GM12878 (cell line): ENCODE measurements at regions not wholly inside any gene's neighbourhood (a gene's known extent, or its start where the extent isn't known, plus 50 kb on each side); places are given as distances from the start of the nearest gene placed in this dataset.

Experiments
- ATAC-seq: fragments of 200-7000 bp; cut with Tn5 transposase; 3 replicates; pipeline ENCODE4 v1.9.1; 2020; ENCODE audit warnings: mild to moderate bottlenecking, moderate library complexity
- BruUV-seq: library from RNA; stranded (reverse); fragments of 400-500 nt; replicated peaks from 2 replicates; lab custom pipeline; 2021; lab: Mats Ljungman, UMichigan
- CTCF ChIA-PET: fragments of 300-600 bp; sonication (Branson Sonifier 250); formaldehyde crosslinking; extraction: SDS; loops from one replicate; lab custom pipeline; 2021; ENCODE audit warnings: inconsistent platforms; lab: Yijun Ruan, JAX
- POLR2A ChIA-PET: fragments of 350-600 bp; formaldehyde crosslinking; extraction: SDS; loops from one replicate; lab custom pipeline; 2021; ENCODE audit warnings: inconsistent platforms; lab: Charles Lee
- RAD21 ChIA-PET: fragments of 300-600 bp; sonication (Branson Sonifier 250); formaldehyde crosslinking; loops from one replicate; lab custom pipeline; 2023; ENCODE audit warnings: antibody characterized with exemption; ENCODE audit not compliant: unreplicated experiment; lab: Charles Lee
- SMC1A ChIA-PET: fragments of 300-600 bp; sonication (Branson Sonifier 250); formaldehyde crosslinking; loops from one replicate; lab custom pipeline; 2023; ENCODE audit not compliant: unreplicated experiment, uncharacterized antibody; lab: Charles Lee
- DNase-seq: peaks from one replicate; pipeline ENCODE4 v3.0.0-alpha.2; 2011; ENCODE audit warnings: low read depth, low spot score
- FAIRE-seq: peaks from 3 replicates; lab custom pipeline; 2011; peaks lifted over from hg19 to GRCh38; lab: Jason Lieb, UNC
- H2AFZ ChIP-seq: 2 replicates; pipeline ENCODE4 v1.6.0; 2011; ENCODE audit warnings: low read depth, low read length, control low read depth; ENCODE audit not compliant: control insufficient read depth
- H3K27ac ChIP-seq: 2 replicates; pipeline ENCODE4 v1.5.1; 2011; ENCODE audit warnings: control low read depth; ENCODE audit not compliant: control insufficient read depth, insufficient read depth
- H3K27me3 ChIP-seq, 2 experiments: replicated peaks in 1 of 2; 2 replicates each; pipeline versions ENCODE4 v1.6.0 to v1.6.1; 2011; ENCODE audit warnings: low read length in 1 of 2; ENCODE audit not compliant: control insufficient read depth in 2 of 2, insufficient read depth in 2 of 2
- H3K36me3 ChIP-seq, 2 experiments: 2 replicates each; pipeline ENCODE4 v1.5.1; 2011; ENCODE audit warnings: low read length in 1 of 2; ENCODE audit not compliant: control insufficient read depth in 2 of 2, insufficient read depth in 2 of 2
- H3K4me1 ChIP-seq: 2 replicates; pipeline ENCODE4 v1.6.1; 2011; ENCODE audit warnings: mild to moderate bottlenecking, low read length, moderate library complexity, mixed read lengths; ENCODE audit not compliant: control insufficient read depth, insufficient read depth
- H3K4me2 ChIP-seq: 2 replicates; pipeline ENCODE4 v1.6.0; 2011; ENCODE audit warnings: control low read depth; ENCODE audit not compliant: control insufficient read depth, insufficient read depth
- H3K4me3 ChIP-seq: fragments of 200-600 bp; sonication (generic); 2 replicates; pipeline ENCODE4 v1.5.1; 2016
- H3K79me2 ChIP-seq: 2 replicates; pipeline ENCODE4 v1.6.0; 2011; ENCODE audit warnings: low read length; ENCODE audit not compliant: control insufficient read depth, insufficient read depth
- H3K9ac ChIP-seq: 2 replicates; pipeline ENCODE4 v1.8.0; 2011; ENCODE audit warnings: low read length, control low read depth, mixed read lengths; ENCODE audit not compliant: control insufficient read depth, insufficient read depth
- H3K9me3 ChIP-seq: replicated peaks from 3 replicates; pipeline ENCODE4 v1.5.1; 2011; ENCODE audit warnings: mild to moderate bottlenecking, low read length; ENCODE audit not compliant: control insufficient read depth, insufficient read depth
- H4K20me1 ChIP-seq: 2 replicates; pipeline ENCODE4 v1.6.0; 2011; ENCODE audit not compliant: control insufficient read depth, insufficient read depth
- CHD2 ChIP-seq: IDR thresholded peaks from 2 replicates; pipeline ENCODE4 v1.6.1; 2011; ENCODE audit warnings: low read depth, low read length, improper control_type of control experiment, borderline replicate concordance
- HCFC1 ChIP-seq: fragments of 150-350 bp; IDR thresholded peaks from 2 replicates; pipeline ENCODE4 v1.6.1; 2014; ENCODE audit warnings: low read length
- HDAC2 ChIP-seq: fragments of 200-600 bp; sonication (generic); IDR thresholded peaks from 2 replicates; pipeline ENCODE4 v1.6.1; 2017
- KDM1A ChIP-seq: fragments of 200-600 bp; sonication (generic); IDR thresholded peaks from 2 replicates; pipeline ENCODE4 v1.6.1; 2016; ENCODE audit warnings: borderline replicate concordance
- PAX5 ChIP-seq: IDR thresholded peaks from 2 replicates; pipeline ENCODE4 v1.6.1; 2011; ENCODE audit warnings: low read depth, low read length, borderline replicate concordance
- SIN3A ChIP-seq: IDR thresholded peaks from 2 replicates; pipeline ENCODE4 v1.6.1; 2012; ENCODE audit warnings: low read depth, low read length, improper control_type of control experiment
- SUZ12 ChIP-seq: fragments of 200-600 bp; sonication (generic); IDR thresholded peaks from one replicate; pipeline ENCODE4 v1.6.1; 2018; ENCODE audit warnings: antibody characterized with exemption, mild to moderate bottlenecking; ENCODE audit not compliant: unreplicated experiment
- YY1 ChIP-seq: IDR thresholded peaks from 2 replicates; pipeline ENCODE4 v1.6.1; 2011; ENCODE audit warnings: low read depth, mild to moderate bottlenecking, low read length
- WGBS: methylation state at CpG from one replicate; pipeline ENCODE4 v1.1.6; 2016; ENCODE audit warnings: low lambda C conversion rate; ENCODE audit not compliant: insufficient replicate concordance, insufficient coverage; ENCODE audit errors: missing lambda C conversion rate; 5-methylcytosine and 5-hydroxymethylcytosine counted together
- in situ Hi-C: fragments of 300-500 bp; cut with MboI; formaldehyde crosslinking; loops from 9 replicates; pipeline ENCODE4 v1.14.3; 2018; ENCODE audit warnings: mixed read lengths
- intact Hi-C: fragments of 100-400 bp; cut with micrococcal nuclease; formaldehyde crosslinking; loops from one replicate; pipeline ENCODE4 v1.14.2; 2022; ENCODE audit not compliant: unreplicated experiment
- TF ChIP-seq, protein P1 (sequence below): fragments of 450-650 bp; IDR thresholded peaks from 2 replicates; pipeline ENCODE4 v1.6.1; 2017; ENCODE audit warnings: borderline replicate concordance

DNA sequence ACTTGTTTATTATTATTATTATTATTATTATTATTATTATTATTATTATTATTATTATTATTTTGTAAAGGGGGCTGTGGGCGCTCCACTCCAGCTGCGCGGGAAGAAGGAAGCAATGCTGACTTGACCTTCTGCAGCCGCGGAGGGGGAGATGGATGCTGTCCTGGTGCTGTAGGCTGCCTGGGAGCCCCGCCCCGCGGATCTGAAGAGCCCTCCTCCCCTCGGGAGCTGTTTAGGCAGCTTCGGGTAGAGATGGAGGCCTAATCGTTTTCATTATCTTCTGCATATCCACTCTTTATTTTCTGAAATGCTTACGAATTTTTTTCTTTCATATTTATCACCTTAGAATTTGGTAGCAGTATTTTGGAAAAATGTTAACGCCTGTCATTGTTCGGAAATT, 101.2 kb upstream of the KLF6 start:
- H3K36me3 ChIP-seq, result no peaks in the 10 kb centered on the region
- no peak for ATAC-seq
- ChIA-PET SMC1A (interaction anchor here (1.1 to 11.6 kb wide), 4 partner anchors 9 to 75 kb away, joined by 3 to 188 read pairs (median 3); no protein-coding TSS in a partner anchor), RAD21 (interaction anchor here (1.0 to 4.5 kb wide), 4 partner anchors 10 to 106 kb away, joined by 3 to 32 read pairs (median 4); no protein-coding TSS in a partner anchor), CTCF (interaction anchor here (0.7 to 1.3 kb wide), 2 partner anchors 10 to 11 kb away, joined by 3 to 8 read pairs; no protein-coding TSS in a partner anchor), POLR2A (interaction anchor here (0.7 to 1.8 kb wide), 2 partner anchors 11 to 27 kb away, joined by 3 to 8 read pairs; no protein-coding TSS in a partner anchor)
- no peaks in the 10 kb centered on the region for H3K27me3 ChIP-seq
- no peak for DNase-seq
- no TSS peak for BruUV-seq
- H3K9me3 ChIP-seq, result no peaks in the 10 kb centered on the region; the same call in 2 of the 3 replicates
- FAIRE-seq, result no peak
- H4K20me1 ChIP-seq, result no peaks in the 10 kb centered on the region
- intact Hi-C loops (no loop called here), in situ Hi-C loops (no loop called here)
- no peaks in the 10 kb centered on the region for H3K79me2 ChIP-seq
- TF ChIP-seq HDAC2, result no peak
- TF ChIP-seq SUZ12, result no peak
- TF ChIP-seq CHD2, result no peak
- TF ChIP-seq SIN3A, result no peak
- no peak for TF ChIP-seq KDM1A
- no peak for TF ChIP-seq YY1
- no peak for TF ChIP-seq HCFC1
- TF ChIP-seq, protein P1, sequence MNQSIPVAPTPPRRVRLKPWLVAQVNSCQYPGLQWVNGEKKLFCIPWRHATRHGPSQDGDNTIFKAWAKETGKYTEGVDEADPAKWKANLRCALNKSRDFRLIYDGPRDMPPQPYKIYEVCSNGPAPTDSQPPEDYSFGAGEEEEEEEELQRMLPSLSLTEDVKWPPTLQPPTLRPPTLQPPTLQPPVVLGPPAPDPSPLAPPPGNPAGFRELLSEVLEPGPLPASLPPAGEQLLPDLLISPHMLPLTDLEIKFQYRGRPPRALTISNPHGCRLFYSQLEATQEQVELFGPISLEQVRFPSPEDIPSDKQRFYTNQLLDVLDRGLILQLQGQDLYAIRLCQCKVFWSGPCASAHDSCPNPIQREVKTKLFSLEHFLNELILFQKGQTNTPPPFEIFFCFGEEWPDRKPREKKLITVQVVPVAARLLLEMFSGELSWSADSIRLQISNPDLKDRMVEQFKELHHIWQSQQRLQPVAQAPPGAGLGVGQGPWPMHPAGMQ, result no peak
- no peak for TF ChIP-seq PAX5
- H3K4me1 ChIP-seq, result peaks cover 11% of the 10 kb centered on the region
- 86% methylated on average over 14 of the region's 14 CpGs for WGBS
- H3K9ac ChIP-seq, result no peak overlapping the region
- no peak overlapping the region for H3K27ac ChIP-seq
- no peak overlapping the region for H3K4me3 ChIP-seq
- H2AFZ ChIP-seq, result no peak overlapping the region
- no peak overlapping the region for H3K4me2 ChIP-seq
